A204.1 (cell line): ENCODE measurements at regions not wholly inside any gene's neighbourhood (a gene's known extent, or its start where the extent isn't known, plus 50 kb on each side); places are given as distances from the start of the nearest gene placed in this dataset.

ENCODE experiments used
- FAIRE-seq: peaks from 2 replicates; lab custom pipeline; 2012; peaks lifted over from hg19 to GRCh38; lab: Jason Lieb, UNC

DNA sequence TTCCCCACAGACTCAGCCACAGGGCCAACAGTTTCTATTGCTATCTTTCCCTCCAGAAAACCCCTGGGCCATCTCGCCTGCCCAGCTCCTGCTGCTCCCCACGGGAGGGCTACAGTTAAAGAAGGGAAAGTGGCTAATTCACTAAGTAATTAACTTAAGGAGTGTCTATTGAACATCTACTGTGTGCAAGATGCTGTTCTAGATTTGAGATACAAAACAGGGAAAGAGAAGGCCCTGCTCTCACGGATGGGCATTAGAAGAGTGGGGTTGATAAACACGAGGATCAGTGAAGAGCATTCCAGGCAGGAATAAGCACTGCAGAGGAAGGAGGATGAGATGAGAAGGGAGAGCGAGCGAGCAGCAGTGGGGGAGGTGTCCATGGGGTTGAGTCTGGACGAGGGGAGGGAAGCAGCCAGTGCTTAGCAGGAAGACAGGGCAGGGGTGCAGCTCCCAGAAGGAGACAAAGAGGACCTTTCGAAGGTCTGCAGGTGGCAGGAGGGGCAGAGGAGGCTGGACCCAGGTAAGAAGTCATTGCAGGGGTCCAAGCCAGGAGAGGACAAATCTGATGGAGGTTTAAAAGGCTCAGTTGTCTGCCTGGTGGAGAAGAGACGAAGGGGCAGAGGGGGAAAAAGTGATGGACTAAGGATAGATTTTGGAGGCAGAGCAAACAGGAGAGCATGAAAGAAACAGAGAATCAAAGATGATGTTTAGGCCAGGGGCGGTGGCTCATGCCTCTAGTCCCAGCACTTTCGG, 64.7 kb downstream of the KLF15 start:
- no peak for FAIRE-seq

- FAIRE-seq, result no peak
Observed at GRCh38 chr3:126291537-126291936, 65.7 kb downstream of the KLF15 start.

DNA sequence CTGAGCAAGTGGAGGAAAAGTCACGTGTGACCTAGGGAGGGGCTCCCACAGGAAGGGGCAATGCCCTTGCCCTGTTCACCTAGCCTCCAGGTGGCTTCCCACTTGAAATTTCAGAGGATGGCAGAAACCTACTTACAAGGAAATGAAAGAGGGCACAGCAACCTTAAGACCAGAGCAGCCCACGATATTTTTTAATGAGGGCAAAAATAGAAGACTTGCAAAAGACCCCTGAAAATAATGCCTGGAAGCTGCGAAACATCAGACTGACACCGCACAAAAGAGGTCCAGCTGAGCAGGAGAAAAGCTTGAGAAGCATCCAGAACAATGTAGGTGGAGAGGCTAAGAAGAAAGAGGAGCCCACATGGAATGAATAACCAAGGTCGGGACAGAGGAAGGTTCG, 66.1 kb downstream of the KLF15 start:
- FAIRE-seq, result no peak

DNA sequence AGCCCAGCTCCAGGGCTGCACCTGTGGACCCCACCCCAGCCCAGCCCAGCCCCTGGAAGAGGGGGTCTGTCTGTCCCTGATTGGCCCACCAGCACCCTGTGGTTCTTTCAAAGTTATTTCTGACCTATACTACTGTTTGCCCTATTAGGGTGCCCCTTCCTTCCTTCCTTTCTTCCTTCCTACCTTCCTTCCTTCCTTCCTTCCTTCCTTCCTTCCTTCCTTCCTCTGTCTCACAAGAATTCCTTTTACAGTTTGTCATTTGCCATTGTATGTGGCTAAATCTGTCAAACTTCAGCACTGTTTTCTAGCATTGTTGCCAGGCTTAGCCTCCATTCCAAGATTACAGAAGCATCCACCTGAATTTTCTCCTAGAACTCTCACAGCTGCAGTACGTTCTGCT, 66.9 kb downstream of the KLF15 start:
- FAIRE-seq, result no peak

DNA sequence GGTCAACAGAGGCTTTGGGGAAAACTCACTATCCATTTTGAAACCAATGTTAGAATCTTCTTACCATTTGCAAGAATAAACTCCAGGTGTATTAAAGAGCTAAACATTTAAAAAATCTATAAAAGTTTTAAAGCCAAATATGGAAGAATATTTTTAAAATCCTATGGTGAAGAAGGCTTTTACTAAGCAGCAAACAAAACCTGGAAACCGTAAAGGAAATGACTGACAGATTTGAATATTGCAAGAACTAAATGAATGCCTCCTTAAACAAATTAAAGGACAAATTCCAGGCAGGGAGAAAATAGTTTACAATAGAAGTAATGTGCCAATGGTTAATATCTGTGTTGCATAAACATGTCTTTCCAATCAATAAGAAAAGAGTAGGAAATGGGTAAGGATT, 68.1 kb downstream of the KLF15 start:
- FAIRE-seq, result no peak

DNA sequence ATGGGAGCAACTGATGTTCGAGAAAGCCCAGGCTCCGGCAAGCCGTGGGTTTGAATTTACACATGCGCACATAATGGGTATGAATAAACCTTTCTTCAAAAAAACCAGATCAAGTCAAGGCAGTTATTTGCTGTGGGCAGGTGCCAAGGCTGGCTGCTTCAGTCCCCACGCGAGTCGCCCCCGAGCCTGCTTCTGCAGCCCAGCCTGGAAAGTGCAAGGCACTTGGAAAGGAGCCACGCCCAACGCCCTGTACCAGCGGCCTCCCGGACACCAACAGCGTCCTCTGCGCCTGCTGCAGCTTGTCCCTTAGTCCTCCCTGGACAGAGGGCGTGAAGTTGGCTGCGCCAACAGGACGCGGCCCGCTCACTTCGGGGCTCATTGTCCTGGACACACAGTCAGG, 68.9 kb downstream of the KLF15 start:
- FAIRE-seq, result no peak

DNA sequence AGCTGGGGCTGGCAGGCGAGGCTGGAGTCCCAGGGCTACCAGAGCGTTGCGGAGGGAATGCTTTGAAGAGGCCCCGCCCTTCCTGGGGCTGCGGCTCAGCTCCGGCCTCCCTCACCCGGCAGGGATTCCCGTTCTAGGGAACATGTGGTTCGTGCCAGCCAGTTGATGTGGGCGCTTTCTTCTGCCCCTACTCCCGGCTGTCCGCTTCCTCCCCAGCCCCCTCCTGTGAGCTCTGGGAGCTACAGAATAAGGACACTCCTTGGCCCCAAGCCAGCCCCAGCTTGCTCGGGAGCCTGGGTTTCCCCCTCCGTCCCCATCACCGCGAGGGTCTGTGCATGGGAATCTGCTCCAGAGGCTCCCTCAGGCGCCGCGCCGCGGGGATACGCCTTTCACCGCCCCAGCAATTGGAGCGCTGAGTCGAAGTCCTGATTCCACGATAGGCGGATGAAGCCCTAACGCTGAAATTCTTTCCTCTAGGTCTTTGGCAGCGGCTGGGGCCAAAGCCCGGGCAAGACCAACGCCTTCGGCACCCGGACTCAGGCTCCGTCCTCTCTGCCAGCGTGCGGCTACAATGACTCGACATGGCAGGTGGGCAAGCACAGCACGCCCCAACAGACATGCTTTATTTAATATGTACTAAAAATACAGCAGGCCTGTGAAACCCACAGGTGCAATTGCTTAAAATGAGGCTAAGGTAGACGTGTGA, 69.5 kb downstream of the KLF15 start:
- FAIRE-seq, result no peak

DNA sequence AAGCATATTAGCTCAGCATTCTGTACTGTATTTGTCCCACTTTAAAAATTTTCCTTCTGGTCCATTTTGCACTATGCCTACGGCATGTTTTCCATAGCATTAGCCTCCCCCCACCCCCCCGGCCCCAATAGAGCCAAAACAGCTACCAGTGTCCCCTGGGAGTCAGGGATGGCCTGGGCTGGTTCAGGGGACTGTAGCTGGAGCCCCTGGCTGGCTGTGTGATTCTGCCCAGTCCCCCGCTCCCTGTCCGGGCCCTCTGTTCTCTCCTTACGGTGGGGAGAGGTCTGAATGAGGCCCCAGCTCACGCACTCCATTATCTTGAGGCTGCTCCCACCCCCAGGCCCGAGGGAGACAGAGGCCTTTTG, 70.1 kb downstream of the KLF15 start:
- FAIRE-seq, result no peak

GRCh38 chr3:126285369-126285768, 71.8 kb downstream of the KLF15 start:
- no peak for FAIRE-seq

GRCh38 chr3:126284258-126284904, 72.8 kb downstream of the KLF15 start:
- no peak for FAIRE-seq

DNA sequence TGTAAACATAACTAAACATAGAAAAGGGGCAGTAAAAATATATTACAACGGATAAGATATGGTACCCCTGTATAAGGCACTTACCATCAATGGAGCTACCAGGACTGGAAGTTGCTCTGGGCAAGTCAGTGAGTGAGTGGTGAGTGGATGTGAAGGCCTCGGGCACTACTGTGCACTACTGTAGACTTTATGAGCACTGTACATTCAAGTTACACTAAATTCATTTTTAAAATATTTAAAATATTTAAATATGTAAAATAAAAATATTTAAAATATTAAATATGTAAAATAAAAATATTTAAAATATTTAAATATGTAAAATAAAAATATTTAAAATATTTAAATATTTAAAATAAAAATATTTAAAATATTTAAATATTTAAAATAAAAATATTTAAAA, 73.6 kb downstream of the KLF15 start:
- FAIRE-seq, result peak; percentile 100

DNA sequence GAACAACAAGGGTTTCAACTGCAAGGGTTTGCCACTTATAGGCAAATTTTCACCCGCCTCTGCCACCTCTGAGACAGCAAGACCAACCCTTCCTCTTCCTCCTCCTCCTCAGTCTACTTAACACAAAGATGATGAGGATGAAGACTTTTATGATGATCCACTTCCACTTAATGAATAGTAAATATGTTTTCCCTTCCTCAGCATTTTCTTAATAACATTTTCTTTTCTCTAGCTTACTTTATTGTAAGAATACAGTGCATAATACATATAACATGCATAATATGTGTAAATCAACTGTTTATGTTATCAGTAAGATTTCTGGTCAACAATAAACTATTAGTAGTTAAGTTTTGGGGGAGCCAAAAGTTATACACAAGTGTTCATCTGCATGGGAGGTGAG, 77.4 kb downstream of the KLF15 start:
- no peak for FAIRE-seq

DNA sequence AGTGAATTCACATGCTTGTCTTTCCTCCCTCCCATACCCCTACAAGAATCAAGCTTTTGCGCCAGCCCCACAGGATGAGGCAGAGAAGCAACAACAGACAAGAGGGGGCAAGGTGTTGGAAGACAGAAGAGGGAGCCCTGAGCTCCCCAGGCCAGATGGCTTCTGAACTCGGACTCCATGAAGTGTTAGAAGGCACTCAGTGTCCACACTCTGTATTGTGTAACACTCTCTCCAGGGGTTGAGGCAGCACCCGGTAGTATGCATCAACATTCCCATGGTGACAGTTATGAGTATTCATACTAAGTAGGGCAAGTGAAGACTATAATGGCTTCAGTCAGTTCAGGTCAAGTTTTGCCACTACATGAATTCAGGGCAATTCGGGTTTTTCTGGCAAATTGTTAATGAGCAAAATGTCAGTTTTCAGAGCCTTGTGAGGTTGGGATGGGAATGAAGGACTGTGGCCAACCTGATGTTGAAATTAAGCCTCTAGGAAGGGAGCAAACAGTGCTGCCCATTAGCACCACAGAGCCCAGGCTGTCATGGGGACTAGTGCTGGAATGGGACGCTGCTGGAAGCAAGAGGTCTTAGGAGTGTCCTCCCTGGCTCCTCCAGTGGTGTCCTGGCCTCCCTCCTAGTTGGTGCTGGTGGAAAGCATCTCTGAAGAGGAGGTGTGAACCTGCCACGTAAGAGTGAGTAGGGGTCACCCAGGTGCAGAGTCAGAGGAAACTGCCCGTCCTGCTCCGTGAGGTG, 79.4 kb downstream of the KLF15 start:
- FAIRE-seq, result no peak

DNA sequence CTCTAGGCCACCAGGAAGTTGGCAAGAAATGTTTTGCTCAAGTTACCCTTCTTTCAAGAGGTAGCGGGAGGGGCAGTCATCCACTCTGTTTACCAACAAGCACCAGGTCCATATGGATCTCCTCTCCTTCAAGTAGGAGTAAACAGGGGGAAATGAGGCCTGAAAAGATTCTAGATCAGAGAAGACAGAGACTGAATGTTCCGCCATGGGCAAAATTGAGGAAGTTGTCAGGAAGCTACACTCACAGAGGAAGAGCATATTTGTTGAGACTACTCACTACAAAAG, 81.6 kb downstream of the KLF15 start:
- no peak for FAIRE-seq

DNA sequence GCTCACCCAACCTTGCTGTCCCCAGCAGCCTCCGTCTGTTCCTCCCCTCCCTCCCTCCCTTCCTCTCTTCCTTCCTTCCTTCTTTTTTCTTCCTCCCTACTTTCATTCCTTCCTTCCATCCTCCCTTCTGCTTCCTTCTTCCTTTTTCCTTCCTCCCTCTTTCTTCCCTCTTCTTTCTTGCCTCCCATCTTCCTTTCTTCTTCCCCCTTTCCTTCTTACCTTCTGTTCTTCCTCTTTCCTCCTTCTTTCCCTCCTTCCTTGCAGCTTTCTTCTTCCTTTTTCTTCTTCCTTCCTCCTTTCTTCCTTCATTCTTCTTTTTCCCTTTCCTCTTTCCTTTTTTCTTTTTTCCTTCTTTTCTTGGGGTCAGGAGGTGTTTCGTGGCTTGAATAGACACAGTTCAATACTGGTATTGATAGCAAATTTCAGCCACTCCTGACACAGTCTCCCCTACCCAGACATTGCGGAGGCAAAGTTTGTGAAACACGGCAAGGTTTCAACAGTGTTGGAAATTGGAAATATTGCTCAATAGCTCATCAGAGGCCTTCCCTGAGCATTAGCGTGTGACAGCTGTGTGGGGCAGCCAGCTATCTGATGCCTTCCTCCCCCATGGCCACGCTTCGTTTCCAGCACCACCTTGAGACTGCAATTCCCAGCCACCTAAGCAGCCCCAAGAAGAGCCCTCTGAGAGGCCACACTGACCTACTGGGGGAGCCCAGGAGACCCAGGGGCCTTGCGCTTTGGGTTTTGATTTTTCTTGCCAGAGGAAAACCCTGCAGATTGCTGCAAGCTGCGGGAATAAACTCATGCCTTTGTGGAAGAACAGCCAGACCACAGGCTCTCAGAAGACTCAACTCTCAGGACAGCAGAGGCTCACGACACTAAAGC, 82.2 kb downstream of the KLF15 start:
- FAIRE-seq, result no peak

GRCh38 chr3:126270145-126270811, 86.9 kb downstream of the KLF15 start:
- no peak for FAIRE-seq

- no peak for FAIRE-seq
Observed at GRCh38 chr3:126269354-126269753, 87.9 kb downstream of the KLF15 start.

- FAIRE-seq, result no peak
Observed at GRCh38 chr3:126268866-126269265, 88.3 kb downstream of the KLF15 start.

DNA sequence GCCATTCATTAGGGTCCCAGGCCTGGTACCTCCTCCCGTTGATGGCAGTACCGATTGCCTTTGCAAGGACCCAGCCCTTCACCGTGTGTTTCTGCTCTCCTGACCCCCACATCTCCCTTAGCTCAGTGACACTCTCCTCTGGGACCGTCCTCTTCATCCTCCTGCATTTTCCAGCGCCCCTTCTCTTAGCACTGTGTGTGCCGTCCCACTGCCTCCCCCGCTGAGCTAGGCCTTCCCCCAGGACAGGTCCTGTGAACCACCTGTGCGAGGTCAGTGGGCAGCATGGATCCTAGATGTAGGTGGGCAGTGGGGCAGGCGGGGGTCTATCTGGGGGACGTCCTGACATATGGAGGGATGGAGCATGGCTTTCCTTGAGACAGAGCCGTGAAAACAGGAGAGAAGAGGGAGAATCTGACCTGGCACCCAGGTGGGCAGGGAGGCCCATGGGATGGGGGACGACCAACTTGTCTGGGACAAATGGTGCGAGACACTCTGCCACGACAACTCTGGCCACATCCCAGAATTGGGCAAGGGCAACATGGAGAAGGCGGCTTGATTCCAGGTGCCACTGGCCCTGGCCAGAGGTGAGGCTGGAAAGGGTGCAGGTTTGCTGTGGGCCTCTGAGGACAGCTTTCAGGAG, 87.7 kb upstream of the ALDH1L1 start:
- no peak for FAIRE-seq

- FAIRE-seq, result no peak
Observed at GRCh38 chr3:126267169-126267975, 87.0 kb upstream of the ALDH1L1 start.
